ENCODE measurements at regions not wholly inside any gene's neighbourhood (a gene's known extent, or its start where the extent isn't known, plus 50 kb on each side); places are given as distances from the start of the nearest gene placed in this dataset.

- no peak for DNase-seq
These were observed 67.0 kb upstream of the CXCL13 start for GRCh38 chr4:77538574-77539157.

Measured in NCI-H187 (cell line).